Astrocyte of the cerebellum (primary cell): ENCODE measurements at regions not wholly inside any gene's neighbourhood (a gene's known extent, or its start where the extent isn't known, plus 50 kb on each side); places are given as distances from the start of the nearest gene placed in this dataset.
A peak's percentile ranks its signal among the peaks of the same experiment; 100 is the strongest.

ENCODE experiments used
- DNase-seq: peaks from one replicate; pipeline ENCODE4 v3.0.0-alpha.2; 2011; ENCODE audit warnings: low read depth
- H3K4me3 ChIP-seq: 2 replicates; pipeline ENCODE4 v1.5.1; 2011; ENCODE audit warnings: mild to moderate bottlenecking, low read depth, low read length, moderate library complexity
- CTCF ChIP-seq: IDR thresholded peaks from 2 replicates; pipeline ENCODE4 v1.5.1; 2012; ENCODE audit warnings: low read length, low read depth, moderate library complexity, mild to moderate bottlenecking; ENCODE audit errors: missing control alignments
- in situ Hi-C: cut with HindIII; loops from 2 replicates; pipeline ENCODE4 v1.10.0; 2017; ENCODE audit warnings: low sequenced_read_pairs

- in situ Hi-C loops = no loop called here
- DNase-seq = no peak
- H3K4me3 ChIP-seq = no peak overlapping the region
- no peak for TF ChIP-seq CTCF
Observed at GRCh38 chr18:39839782-39840181, 2115.3 kb upstream of the PIK3C3 start.

GRCh38 chr18:39838831-39839230 lies 2116.2 kb upstream of the PIK3C3 start:
- in situ Hi-C loops = no loop called here
- no peak for DNase-seq
- no peak overlapping the region for H3K4me3 ChIP-seq
- TF ChIP-seq CTCF = no peak

GRCh38 chr18:39835303-39836030 lies 2119.6 kb upstream of the PIK3C3 start:
- DNase-seq = peak; percentile 46
- in situ Hi-C loops = no loop called here
- peak; percentile 13 for TF ChIP-seq CTCF
- no peak overlapping the region for H3K4me3 ChIP-seq

- no peak for DNase-seq
- no peak overlapping the region for H3K4me3 ChIP-seq
- TF ChIP-seq CTCF = no peak
- in situ Hi-C loops = no loop called here
Observed at GRCh38 chr18:39834636-39835035, 2120.4 kb upstream of the PIK3C3 start.

GRCh38 chr18:39825485-39826150 lies 2129.4 kb upstream of the PIK3C3 start:
- no peak for TF ChIP-seq CTCF
- H3K4me3 ChIP-seq = no peak overlapping the region
- in situ Hi-C loops = no loop called here
- DNase-seq = no peak

GRCh38 chr18:39806525-39806924 lies 2148.5 kb upstream of the PIK3C3 start:
- in situ Hi-C loops = no loop called here
- DNase-seq = peak; percentile 8
- TF ChIP-seq CTCF = no peak
- H3K4me3 ChIP-seq = no peak overlapping the region
